Bone marrow (tissue), 2 donors: ENCODE measurements at regions not wholly inside any gene's neighbourhood (a gene's known extent, or its start where the extent isn't known, plus 50 kb on each side); places are given as distances from the start of the nearest gene placed in this dataset.
"Not testable (repeated sequence)": the region's sequence is repeated elsewhere in the genome, so short reads cannot be mapped to it uniquely, and the experiment has no call there.

ENCODE experiments used
- DNase-seq, 2 donors: peaks; one replicate each; lab custom pipeline; 2025; lab: John Stamatoyannopoulos, UW

- peak in 1 of 2 donors; percentile 57 for DNase-seq
Measured at GRCh38 chr9:99628849-99629620, 192.7 kb upstream of the NR4A3 start.

- DNase-seq = no peak
Measured at GRCh38 chr9:99632349-99633038, 189.2 kb upstream of the NR4A3 start.

DNA sequence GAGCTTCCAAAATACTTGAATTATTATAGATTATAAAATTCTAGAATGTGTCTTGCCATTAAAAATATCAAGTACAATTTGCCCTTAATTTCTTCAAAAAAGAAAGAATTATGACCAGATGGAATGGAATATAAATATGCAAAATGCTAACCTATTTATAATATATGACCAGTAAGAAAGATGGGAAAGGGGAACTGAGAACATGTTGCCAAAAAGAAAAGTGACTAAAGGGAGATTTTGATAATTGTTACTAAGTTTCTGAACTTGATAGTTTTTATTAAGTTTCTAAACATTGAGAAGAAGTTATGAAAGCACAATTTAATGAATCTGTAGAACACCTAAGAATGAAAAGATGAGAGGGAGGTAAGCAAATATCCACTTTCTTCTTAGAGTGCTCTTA is 188.4 kb upstream of the NR4A3 start:
- DNase-seq = peak in 1 of 2 donors; percentile 6

DNA sequence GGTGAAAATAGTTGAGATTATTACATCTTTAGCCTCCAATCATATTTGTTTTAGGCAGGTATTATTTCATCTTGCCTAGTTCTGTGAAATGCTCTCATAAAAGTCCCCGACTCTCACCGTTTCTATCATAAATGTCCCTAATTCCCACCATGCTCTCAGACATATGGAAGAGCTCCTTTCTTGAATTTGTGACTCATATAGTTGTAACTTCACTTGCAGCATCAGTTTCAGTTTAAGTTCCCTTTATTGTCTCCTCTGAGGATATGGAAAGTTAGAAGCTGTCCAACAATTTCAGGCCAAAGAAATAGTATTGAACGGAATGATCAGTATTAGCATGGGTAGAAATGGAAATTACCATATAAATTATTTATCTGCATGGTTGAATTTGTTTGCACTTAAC is 187.5 kb upstream of the NR4A3 start:
- peak in 1 of 2 donors; percentile 21 for DNase-seq

DNA sequence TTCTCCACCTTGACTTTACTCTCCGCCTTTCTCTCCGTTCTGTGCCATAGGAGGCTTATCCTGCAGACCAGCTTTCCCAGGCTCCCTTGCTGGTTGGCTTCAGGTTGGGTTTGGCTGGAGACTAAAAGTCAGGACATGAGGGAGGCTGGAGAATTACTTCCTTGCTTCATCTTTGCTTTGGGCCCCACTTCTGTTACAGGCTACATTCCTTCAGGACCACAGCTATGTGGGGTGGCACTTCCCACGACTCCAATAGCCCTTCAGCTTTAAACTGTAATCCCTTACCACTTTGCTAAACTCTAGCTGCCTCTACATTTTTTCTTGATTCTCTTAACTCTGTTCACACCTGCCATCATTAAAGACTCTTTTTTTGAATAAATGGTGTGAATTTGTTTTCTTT is 186.7 kb upstream of the NR4A3 start:
- no peak for DNase-seq

DNA sequence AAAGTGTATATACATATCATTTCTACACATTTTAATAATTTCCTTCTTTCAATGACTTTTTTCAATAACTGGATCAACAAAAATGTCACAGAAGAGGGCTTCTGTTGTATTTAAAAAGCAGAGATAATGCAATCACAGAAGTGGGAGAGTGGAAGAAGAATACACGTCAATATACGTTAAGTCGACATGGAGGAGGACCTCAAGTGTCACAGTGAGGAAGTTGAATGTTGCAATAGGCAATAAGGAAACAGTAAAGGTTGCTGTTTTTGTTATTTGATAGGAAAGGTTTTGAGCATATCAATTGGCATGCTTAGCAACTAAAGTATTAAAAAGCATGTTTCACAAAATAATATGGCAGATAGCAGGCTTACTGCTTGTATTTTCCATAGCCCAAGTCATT is 184.0 kb upstream of the NR4A3 start:
- DNase-seq = no peak

GRCh38 chr9:99638971-99639370 is 182.7 kb upstream of the NR4A3 start:
- no peak for DNase-seq

GRCh38 chr9:99647604-99648003 is 174.1 kb upstream of the NR4A3 start:
- no peak for DNase-seq

DNA sequence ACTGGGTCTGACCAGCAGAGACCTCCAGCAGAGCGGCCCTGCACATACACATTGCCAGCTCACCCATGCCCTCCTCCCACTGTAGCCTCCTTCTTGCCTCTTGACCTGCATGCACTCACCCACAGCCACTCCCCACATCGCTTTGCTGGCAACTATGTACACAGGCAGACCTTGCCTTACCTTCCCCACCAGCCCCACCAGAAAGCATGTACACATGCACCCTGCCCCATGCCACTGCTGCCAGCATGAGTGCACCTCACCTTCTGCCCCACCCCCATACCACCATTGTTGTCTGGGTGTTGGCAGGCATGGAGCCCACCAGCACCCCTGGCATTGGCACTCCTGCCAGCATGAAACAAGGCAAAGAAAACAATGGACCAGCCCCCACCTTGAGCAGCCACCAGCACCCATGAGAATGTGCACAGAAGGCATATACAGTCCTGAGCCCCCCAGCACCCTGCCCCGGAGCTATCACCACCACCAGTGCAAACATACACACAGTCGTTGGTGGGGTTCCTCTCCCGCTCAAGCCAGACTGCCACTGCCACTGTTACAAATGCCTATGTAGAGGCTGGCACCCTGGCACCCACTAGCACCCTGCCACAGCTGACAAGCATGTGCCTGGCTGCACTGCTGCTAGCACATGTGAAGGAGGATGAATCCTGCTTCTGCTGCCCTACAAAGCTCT is 171.4 kb upstream of the NR4A3 start:
- no peak for DNase-seq

DNA sequence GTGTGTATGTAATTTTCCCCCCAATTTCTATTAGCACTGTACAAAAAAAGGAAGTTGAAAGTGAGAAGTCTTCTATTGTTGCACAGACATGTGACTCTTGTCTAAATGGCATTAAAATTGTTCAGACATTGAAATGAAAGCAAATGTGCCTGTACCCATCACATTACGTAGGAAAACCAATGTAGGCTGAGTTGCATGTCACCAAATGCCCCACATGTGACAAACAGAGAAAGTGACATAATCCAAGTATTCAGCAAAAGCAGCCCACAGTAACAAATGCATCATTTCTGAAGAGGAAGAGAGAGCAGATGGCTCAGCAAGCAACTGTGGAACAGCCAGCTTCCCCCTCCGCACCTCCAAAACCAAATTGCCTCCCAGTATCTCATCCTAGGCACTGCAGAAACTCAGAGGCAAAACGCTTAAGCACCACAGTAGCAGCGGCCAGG is 161.5 kb upstream of the NR4A3 start:
- peak; percentile 4 to 91 for DNase-seq

DNA sequence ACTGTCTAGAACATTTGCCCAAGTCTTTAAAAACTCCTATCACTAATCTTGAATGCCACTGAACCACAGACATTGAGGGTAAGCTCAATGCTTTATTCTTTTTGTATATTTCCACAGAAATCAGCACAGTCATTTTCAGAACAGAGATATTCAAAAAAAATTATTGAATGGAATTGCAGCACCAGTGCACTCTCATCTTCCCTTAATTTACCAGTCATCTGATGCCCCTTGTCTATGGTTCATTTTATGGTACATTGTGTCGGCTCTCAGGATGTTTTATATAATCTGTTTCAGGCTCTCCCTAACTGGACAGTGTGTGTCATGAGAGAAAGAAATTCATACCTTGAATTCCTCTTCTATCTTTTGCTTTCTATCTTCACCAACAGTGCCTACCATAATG is 158.4 kb upstream of the NR4A3 start:
- no peak for DNase-seq

- DNase-seq = no peak
Measured at GRCh38 chr9:99663856-99664255, 157.8 kb upstream of the NR4A3 start.

GRCh38 chr9:99666571-99666970 is 155.1 kb upstream of the NR4A3 start:
- no peak for DNase-seq

GRCh38 chr9:99670886-99671285 is 150.8 kb upstream of the NR4A3 start:
- DNase-seq = not testable (repeated sequence)

DNA sequence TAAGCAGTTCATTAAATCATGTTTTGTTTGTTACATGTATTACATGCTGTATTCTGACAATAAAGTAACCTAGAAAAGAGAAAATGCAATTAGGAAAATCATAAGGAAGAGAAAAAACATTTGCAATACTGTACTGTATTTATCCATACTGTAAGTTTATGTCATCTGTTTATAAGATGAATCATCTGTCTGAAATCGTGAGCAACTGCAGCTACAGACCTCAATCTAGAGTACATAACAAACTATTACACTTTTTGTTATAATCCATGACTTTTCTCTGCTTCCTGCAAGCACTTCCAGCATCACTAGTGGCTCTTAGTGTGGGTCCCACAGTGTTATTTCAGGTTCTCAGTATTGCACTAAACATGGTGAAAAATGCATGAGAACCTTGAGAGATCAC is 144.4 kb upstream of the NR4A3 start:
- DNase-seq = no peak

- DNase-seq = no peak
Measured at GRCh38 chr9:99678566-99678965, 143.1 kb upstream of the NR4A3 start.

- peak in 1 of 2 donors; percentile 11 for DNase-seq
Measured at GRCh38 chr9:99680191-99680590, 141.5 kb upstream of the NR4A3 start.

- no peak for DNase-seq
Measured at GRCh38 chr9:99681113-99681512, 140.6 kb upstream of the NR4A3 start.

DNA sequence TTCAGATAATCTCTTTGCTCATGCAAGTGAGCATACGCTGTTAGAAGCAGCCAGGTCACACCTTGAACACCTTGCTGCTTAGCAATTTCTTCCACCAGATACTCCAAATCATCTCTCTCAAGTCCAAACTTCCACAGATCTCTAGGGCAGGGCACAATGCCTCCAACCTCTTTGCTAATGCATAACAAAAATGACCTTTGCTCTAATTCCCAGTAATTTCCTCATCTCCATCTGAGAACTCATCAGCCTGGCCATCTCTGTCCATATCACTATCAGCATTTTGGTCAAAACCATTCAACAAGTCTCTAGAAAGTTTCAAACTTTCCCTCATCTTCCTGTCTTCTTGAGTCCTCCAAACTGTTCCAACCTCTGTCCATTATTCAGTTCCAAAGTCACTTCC is 139.3 kb upstream of the NR4A3 start:
- no peak for DNase-seq

GRCh38 chr9:99682870-99683269 is 138.8 kb upstream of the NR4A3 start:
- DNase-seq = peak in 1 of 2 donors; percentile 37

DNA sequence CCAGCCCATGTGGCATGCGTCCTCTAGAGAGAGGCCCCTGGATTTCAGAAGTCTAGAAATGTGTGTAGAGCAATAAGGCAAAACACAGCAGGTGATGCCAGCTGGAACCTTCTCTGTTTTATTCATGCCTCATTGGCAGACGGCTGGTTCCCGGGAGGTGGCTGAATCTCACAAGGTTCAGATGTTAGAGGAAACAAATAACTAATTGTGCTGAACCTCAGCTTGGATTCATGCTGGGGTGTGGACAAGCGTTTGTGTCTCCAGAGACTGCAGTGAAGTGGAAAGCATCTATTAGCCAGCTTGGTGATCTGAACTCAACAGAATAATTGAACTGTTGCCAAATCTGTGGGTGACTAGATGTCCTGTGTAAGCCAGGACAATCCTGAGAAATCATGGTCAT is 131.1 kb upstream of the NR4A3 start:
- no peak for DNase-seq

DNA sequence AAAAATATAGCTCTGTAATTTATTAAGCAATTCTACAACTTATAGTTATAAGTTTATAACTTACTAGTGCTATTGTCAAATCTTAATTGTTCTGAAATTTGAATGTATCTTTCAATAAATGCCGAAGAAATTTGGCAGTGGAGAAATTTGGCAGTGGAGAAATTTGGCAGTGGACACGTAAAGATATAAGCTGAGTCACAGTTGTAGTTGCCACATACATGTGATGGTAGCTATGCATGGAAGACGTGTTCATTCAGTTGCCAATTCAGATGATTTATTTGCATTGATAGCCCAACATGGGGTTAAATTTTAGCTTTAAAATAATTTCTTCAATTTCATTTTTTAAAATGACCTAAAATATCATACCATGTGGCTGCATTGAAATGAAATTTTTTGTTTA is 127.8 kb upstream of the NR4A3 start:
- no peak for DNase-seq

- DNase-seq = no peak
Measured at GRCh38 chr9:99694393-99694792, 127.3 kb upstream of the NR4A3 start.
